HepG2 (cell line): ENCODE measurements at regions not wholly inside any gene's neighbourhood (a gene's known extent, or its start where the extent isn't known, plus 50 kb on each side); places are given as distances from the start of the nearest gene placed in this dataset.

Experiments used
- ATF7 ChIP-seq, 2 experiments: fragments of 450-650 bp in 1 of 2; sonication (generic) in 1 of 2; formaldehyde crosslinking in 1 of 2; IDR thresholded peaks; 2 replicates each; pipeline versions ENCODE4 v1.4.0 to v1.6.1; 2016 to 2020; ENCODE audit warnings: antibody characterized with exemption in 1 of 2, mild to moderate bottlenecking in 1 of 2, missing genetic modification reagents in 1 of 2
- HCFC1 ChIP-seq: fragments of 150-350 bp; IDR thresholded peaks from 2 replicates; pipeline ENCODE4 v1.6.1; 2014; ENCODE audit warnings: low read depth, low read length
- KLF12 ChIP-seq: sonication (generic); formaldehyde crosslinking; IDR thresholded peaks from 2 replicates; pipeline ENCODE4 v1.4.0; 2020; ENCODE audit warnings: missing genetic modification reagents, borderline replicate concordance
- LCORL ChIP-seq, 2 experiments: fragments of 450-650 bp in 1 of 2; sonication (generic) in 1 of 2; formaldehyde crosslinking in 1 of 2; IDR thresholded peaks; 2 replicates each; pipeline versions ENCODE4 v1.5.0 to v1.6.1; 2017 to 2020; ENCODE audit warnings: antibody characterized with exemption in 1 of 2, missing genetic modification reagents in 1 of 2
- NFYB ChIP-seq: sonication (generic); formaldehyde crosslinking; IDR thresholded peaks from 2 replicates; pipeline ENCODE4 v1.4.0; 2020; ENCODE audit warnings: missing genetic modification reagents
- YEATS4 ChIP-seq: sonication (generic); formaldehyde crosslinking; IDR thresholded peaks from 2 replicates; pipeline ENCODE4 v1.4.0; 2020; ENCODE audit warnings: missing genetic modification reagents, borderline replicate concordance
- ZNF260 ChIP-seq: sonication (generic); formaldehyde crosslinking; IDR thresholded peaks from 2 replicates; pipeline ENCODE4 v1.4.0; 2020; ENCODE audit warnings: missing genetic modification reagents, low read depth, mild to moderate bottlenecking, borderline replicate concordance
- ZNF7 ChIP-seq: IDR thresholded peaks from 2 replicates; pipeline ENCODE4 v1.6.1; 2016; ENCODE audit warnings: missing biosample characterization, missing genetic modification reagents
- TF ChIP-seq, protein P1 (sequence below): IDR thresholded peaks from 2 replicates; pipeline ENCODE4 v1.6.1; 2016; ENCODE audit warnings: missing genetic modification reagents, missing compliant biosample characterization
- TF ChIP-seq, protein P2 (sequence below): IDR thresholded peaks from 2 replicates; pipeline ENCODE4 v1.6.1; 2016; ENCODE audit warnings: mild to moderate bottlenecking
- TF ChIP-seq, protein P3 (sequence below): IDR thresholded peaks from 2 replicates; pipeline ENCODE4 v1.6.1; 2016; ENCODE audit warnings: missing biosample characterization, missing genetic modification reagents, low read depth
- TF ChIP-seq, protein P4 (sequence below): sonication (generic); formaldehyde crosslinking; IDR thresholded peaks from 2 replicates; pipeline ENCODE4 v1.5.0; 2020; ENCODE audit warnings: mild to moderate bottlenecking, missing genetic modification reagents
- TF ChIP-seq, protein P5 (sequence below): sonication (generic); formaldehyde crosslinking; IDR thresholded peaks from 2 replicates; pipeline ENCODE4 v1.5.1; 2020; ENCODE audit warnings: missing genetic modification reagents, mild to moderate bottlenecking, borderline replicate concordance
- TF ChIP-seq, protein P6 (sequence below): sonication (generic); formaldehyde crosslinking; IDR thresholded peaks from 2 replicates; pipeline ENCODE4 v1.8.0; 2023; ENCODE audit warnings: mild to moderate bottlenecking, missing genetic modification reagents
- TF ChIP-seq, protein P7 (sequence below): sonication (generic); formaldehyde crosslinking; IDR thresholded peaks from 2 replicates; pipeline ENCODE4 v1.5.0; 2020; ENCODE audit warnings: mild to moderate bottlenecking, low read depth, missing genetic modification reagents, borderline replicate concordance
- TF ChIP-seq, protein P8 (sequence below): IDR thresholded peaks from 2 replicates; pipeline ENCODE4 v1.6.1; 2016; ENCODE audit warnings: missing compliant biosample characterization, missing genetic modification reagents, borderline replicate concordance

DNA sequence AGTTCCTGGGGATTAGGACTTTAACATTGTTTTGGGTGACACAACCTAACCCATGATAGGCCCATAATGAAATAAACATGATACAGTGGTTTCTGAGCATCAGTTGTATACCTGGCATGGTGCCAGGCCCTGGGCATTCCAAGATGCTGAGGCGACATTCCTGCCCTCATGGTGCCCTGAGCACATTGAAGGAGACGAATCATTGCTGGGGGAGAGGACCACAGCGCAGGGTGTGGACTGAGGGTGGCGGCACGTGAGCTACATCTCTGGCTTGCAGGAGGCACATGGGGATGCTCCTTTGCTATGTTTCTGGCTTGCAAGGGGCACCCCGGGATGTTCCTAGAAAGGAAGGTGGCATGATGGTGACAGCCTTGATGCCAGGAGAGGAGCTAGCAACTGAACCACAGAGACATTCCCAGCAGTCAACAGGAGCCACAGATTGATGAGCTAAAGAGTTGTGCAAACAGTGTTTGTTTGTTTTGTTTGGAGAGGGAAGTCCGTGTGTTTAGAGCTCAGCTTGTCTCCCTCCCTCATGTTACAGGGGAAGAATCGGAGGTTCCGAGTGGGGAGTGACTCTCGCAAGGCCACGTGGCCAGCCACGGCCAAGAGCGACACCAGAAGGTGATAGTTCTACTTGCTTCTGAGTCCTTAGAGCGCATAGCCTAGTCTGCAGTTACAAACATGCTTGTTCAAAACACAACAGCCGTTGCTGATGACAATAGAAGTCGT lies 106.4 kb downstream of the MIAT start (continued):
- TF ChIP-seq ZNF260 (no peak), YEATS4 (CRISPR knock-in tag) (no peak), LCORL (IDR thresholded peaks at IDR 0.05) (peak; percentile 75), LCORL (CRISPR knock-in tag; IDR thresholded peaks at IDR 0.05) (no peak), ZNF7 (CRISPR knock-in tag) (no peak), NFYB (CRISPR knock-in tag) (no peak), ATF7 (IDR thresholded peaks at IDR 0.05) (no peak), ATF7 (CRISPR knock-in tag; IDR thresholded peaks at IDR 0.05) (no peak), KLF12 (CRISPR knock-in tag) (no peak), HCFC1 (no peak)
- TF ChIP-seq, protein P1, sequence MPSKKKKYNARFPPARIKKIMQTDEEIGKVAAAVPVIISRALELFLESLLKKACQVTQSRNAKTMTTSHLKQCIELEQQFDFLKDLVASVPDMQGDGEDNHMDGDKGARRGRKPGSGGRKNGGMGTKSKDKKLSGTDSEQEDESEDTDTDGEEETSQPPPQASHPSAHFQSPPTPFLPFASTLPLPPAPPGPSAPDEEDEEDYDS (CRISPR knock-in tag), result no peak
- TF ChIP-seq, protein P2, sequence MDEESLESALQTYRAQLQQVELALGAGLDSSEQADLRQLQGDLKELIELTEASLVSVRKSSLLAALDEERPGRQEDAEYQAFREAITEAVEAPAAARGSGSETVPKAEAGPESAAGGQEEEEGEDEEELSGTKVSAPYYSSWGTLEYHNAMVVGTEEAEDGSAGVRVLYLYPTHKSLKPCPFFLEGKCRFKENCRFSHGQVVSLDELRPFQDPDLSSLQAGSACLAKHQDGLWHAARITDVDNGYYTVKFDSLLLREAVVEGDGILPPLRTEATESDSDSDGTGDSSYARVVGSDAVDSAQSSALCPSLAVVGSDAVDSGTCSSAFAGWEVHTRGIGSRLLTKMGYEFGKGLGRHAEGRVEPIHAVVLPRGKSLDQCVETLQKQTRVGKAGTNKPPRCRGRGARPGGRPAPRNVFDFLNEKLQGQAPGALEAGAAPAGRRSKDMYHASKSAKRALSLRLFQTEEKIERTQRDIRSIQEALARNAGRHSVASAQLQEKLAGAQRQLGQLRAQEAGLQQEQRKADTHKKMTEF (CRISPR knock-in tag), result no peak
- TF ChIP-seq, protein P3, sequence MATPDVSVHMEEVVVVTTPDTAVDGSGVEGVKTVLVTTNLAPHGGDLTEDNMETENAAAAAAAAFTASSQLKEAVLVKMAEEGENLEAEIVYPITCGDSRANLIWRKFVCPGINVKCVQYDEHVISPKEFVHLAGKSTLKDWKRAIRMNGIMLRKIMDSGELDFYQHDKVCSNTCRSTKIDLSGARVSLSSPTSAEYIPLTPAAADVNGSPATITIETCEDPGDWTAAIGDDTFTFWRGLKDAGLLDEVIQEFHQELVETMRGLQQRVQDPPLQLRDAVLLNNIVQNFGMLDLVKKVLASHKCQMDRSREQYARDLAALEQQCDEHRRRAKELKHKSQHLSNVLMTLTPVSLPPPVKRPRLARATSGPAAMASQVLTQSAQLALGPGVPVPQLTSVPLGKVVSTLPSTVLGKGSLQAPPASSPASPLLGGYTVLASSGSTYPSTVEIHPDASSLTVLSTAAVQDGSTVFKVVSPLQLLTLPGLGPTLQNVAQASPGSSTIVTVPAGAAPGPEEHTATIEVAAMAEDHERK, result no peak
- TF ChIP-seq, protein P4, sequence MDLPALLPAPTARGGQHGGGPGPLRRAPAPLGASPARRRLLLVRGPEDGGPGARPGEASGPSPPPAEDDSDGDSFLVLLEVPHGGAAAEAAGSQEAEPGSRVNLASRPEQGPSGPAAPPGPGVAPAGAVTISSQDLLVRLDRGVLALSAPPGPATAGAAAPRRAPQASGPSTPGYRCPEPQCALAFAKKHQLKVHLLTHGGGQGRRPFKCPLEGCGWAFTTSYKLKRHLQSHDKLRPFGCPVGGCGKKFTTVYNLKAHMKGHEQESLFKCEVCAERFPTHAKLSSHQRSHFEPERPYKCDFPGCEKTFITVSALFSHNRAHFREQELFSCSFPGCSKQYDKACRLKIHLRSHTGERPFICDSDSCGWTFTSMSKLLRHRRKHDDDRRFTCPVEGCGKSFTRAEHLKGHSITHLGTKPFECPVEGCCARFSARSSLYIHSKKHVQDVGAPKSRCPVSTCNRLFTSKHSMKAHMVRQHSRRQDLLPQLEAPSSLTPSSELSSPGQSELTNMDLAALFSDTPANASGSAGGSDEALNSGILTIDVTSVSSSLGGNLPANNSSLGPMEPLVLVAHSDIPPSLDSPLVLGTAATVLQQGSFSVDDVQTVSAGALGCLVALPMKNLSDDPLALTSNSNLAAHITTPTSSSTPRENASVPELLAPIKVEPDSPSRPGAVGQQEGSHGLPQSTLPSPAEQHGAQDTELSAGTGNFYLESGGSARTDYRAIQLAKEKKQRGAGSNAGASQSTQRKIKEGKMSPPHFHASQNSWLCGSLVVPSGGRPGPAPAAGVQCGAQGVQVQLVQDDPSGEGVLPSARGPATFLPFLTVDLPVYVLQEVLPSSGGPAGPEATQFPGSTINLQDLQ (CRISPR knock-in tag), result no peak
- TF ChIP-seq, protein P5, sequence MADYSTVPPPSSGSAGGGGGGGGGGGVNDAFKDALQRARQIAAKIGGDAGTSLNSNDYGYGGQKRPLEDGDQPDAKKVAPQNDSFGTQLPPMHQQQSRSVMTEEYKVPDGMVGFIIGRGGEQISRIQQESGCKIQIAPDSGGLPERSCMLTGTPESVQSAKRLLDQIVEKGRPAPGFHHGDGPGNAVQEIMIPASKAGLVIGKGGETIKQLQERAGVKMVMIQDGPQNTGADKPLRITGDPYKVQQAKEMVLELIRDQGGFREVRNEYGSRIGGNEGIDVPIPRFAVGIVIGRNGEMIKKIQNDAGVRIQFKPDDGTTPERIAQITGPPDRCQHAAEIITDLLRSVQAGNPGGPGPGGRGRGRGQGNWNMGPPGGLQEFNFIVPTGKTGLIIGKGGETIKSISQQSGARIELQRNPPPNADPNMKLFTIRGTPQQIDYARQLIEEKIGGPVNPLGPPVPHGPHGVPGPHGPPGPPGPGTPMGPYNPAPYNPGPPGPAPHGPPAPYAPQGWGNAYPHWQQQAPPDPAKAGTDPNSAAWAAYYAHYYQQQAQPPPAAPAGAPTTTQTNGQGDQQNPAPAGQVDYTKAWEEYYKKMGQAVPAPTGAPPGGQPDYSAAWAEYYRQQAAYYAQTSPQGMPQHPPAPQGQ (CRISPR knock-in tag), result no peak
- TF ChIP-seq, protein P6, sequence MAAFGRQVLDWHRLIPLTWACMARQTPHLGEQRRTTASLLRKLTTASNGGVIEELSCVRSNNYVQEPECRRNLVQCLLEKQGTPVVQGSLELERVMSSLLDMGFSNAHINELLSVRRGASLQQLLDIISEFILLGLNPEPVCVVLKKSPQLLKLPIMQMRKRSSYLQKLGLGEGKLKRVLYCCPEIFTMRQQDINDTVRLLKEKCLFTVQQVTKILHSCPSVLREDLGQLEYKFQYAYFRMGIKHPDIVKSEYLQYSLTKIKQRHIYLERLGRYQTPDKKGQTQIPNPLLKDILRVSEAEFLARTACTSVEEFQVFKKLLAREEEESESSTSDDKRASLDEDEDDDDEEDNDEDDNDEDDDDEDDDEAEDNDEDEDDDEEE (CRISPR knock-in tag), result no peak
- TF ChIP-seq, protein P7, sequence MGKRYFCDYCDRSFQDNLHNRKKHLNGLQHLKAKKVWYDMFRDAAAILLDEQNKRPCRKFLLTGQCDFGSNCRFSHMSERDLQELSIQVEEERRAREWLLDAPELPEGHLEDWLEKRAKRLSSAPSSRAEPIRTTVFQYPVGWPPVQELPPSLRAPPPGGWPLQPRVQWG, result no peak
- TF ChIP-seq, protein P8, sequence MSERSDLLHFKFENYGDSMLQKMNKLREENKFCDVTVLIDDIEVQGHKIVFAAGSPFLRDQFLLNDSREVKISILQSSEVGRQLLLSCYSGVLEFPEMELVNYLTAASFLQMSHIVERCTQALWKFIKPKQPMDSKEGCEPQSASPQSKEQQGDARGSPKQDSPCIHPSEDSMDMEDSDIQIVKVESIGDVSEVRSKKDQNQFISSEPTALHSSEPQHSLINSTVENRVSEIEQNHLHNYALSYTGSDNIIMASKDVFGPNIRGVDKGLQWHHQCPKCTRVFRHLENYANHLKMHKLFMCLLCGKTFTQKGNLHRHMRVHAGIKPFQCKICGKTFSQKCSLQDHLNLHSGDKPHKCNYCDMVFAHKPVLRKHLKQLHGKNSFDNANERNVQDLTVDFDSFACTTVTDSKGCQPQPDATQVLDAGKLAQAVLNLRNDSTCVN, result no peak
